Type B pancreatic cell (in vitro differentiated cells): ENCODE measurements at regions not wholly inside any gene's neighbourhood (a gene's known extent, or its start where the extent isn't known, plus 50 kb on each side); places are given as distances from the start of the nearest gene placed in this dataset.

ENCODE experiments used
- DNase-seq: peaks from one replicate; pipeline ENCODE4 v3.0.0; 2021; ENCODE audit warnings: mixed read lengths; ENCODE audit not compliant: unreplicated experiment; ENCODE audit errors: extremely low spot score
- H3K27ac Mint-ChIP-seq: 2 replicates; pipeline ENCODE4 v1.8.0; 2021; ENCODE audit warnings: mild to moderate bottlenecking, mixed read lengths
- H3K27me3 Mint-ChIP-seq: 2 replicates; pipeline ENCODE4 v1.8.0; 2021; ENCODE audit warnings: mixed read lengths
- H3K36me3 Mint-ChIP-seq: 2 replicates; pipeline ENCODE4 v1.8.0; 2021; ENCODE audit warnings: mixed read lengths
- H3K4me1 Mint-ChIP-seq: one replicate; pipeline ENCODE4 v1.8.0; 2021; ENCODE audit warnings: mixed read lengths; ENCODE audit not compliant: unreplicated experiment
- H3K4me3 Mint-ChIP-seq: 2 replicates; pipeline ENCODE4 v1.8.0; 2021; ENCODE audit warnings: mild to moderate bottlenecking, mixed read lengths
- H3K9me3 Mint-ChIP-seq: 2 replicates; pipeline ENCODE4 v1.8.0; 2021; ENCODE audit warnings: mixed read lengths
- TF ChIP-seq, protein P1 (sequence below): fragments of 200-600 bp; sonication (generic); conservative IDR thresholded peaks from 2 replicates; pipeline ENCODE4 v1.5.0; 2021; ENCODE audit warnings: antibody characterized with exemption, mild to moderate bottlenecking

DNA sequence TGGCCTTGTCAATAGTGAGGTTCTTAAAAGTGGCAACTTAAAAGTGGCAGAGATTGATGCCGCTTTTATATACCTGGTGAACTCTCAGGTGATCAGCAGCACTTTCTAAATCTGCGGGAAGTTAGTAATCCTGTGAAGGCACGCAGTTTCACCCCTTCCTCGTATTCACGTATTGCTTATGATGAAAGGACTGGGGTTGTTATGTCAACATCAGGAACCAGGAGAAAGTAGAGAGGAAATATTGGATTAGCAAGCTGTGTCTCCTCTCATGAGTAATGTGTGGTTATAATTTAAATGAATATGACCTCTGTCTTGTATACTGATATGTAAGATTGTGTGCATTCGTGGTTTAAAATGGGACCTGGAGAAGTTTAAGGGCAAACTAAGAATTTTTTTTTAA lies 544.6 kb downstream of the SLITRK6 start:
- Mint-ChIP-seq H3K27ac (no peak overlapping the region), H3K27me3 (no peaks in the 10 kb centered on the region), H3K36me3 (no peaks in the 10 kb centered on the region), H3K4me3 (no peak overlapping the region), H3K9me3 (peaks cover 4% of the 10 kb centered on the region), H3K4me1 (no peaks in the 10 kb centered on the region)
- TF ChIP-seq, protein P1, sequence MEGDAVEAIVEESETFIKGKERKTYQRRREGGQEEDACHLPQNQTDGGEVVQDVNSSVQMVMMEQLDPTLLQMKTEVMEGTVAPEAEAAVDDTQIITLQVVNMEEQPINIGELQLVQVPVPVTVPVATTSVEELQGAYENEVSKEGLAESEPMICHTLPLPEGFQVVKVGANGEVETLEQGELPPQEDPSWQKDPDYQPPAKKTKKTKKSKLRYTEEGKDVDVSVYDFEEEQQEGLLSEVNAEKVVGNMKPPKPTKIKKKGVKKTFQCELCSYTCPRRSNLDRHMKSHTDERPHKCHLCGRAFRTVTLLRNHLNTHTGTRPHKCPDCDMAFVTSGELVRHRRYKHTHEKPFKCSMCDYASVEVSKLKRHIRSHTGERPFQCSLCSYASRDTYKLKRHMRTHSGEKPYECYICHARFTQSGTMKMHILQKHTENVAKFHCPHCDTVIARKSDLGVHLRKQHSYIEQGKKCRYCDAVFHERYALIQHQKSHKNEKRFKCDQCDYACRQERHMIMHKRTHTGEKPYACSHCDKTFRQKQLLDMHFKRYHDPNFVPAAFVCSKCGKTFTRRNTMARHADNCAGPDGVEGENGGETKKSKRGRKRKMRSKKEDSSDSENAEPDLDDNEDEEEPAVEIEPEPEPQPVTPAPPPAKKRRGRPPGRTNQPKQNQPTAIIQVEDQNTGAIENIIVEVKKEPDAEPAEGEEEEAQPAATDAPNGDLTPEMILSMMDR, result no peak
- no peak for DNase-seq

DNA sequence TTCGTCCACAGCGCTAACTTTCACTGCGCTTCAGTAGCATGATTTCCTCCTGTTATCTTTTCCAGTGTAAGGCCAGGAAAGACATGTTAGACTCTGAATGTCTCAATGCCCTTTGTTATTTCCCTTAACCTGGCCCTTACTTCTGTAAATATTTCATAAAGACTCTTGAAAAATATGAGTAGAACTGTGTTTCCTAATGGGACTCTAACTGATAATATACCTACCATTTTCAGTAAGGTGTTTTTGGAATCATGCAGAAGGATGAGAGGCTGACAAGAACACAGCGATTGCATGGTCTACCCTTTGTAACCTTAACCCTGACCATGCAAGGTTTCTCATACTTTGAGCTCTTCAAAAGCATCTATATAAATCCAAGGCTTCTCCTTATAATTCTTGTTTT lies 550.1 kb downstream of the SLITRK6 start:
- Mint-ChIP-seq H3K9me3 (no peaks in the 10 kb centered on the region), H3K4me3 (no peak overlapping the region), H3K4me1 (no peaks in the 10 kb centered on the region), H3K27me3 (peaks cover 6% of the 10 kb centered on the region), H3K27ac (no peak overlapping the region), H3K36me3 (no peaks in the 10 kb centered on the region)
- no peak for DNase-seq
- TF ChIP-seq, protein P1, result no peak

DNA sequence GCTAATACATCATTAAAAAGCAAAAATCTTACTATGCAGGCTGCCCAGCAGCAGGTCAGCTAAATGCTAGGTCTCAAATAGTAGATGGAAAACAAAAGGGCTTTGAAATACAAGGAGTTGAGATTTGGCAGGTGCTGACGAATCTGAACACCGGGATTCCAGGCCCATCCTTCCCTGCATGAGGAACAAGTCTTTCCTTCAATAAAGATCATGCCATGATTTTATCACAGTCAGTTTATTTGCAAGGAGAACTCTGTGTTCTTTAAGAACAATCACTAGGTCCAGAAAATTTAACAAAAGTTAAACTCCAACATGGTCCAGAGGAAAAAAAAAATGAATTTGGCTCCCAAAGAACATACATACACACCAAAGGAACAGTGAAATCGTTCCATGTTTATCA lies 551.4 kb downstream of the SLITRK6 start:
- Mint-ChIP-seq H3K9me3 (no peaks in the 10 kb centered on the region), H3K27me3 (peaks cover 6% of the 10 kb centered on the region), H3K4me3 (no peak overlapping the region), H3K27ac (no peak overlapping the region), H3K36me3 (no peaks in the 10 kb centered on the region), H3K4me1 (no peaks in the 10 kb centered on the region)
- TF ChIP-seq, protein P1, result no peak
- no peak for DNase-seq

DNA sequence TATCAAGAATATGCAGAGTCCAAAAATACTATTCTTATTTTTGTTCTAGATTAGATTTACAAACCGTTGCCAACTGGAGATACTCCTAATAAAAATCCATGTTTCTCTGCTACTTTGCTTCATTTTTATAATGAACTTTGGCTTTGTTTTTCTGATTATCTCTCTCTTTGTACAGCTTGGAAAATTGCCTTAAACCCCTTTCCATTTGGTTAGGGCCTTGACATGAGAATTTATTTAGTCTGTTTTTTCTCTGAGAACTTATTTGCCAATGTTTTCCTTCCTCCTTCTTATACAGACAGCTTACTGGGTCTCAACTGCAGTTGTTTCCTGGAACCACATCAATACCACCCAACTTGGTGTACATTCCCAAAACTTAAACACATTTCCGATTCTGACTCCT lies 555.4 kb downstream of the SLITRK6 start:
- no peaks in the 10 kb centered on the region for H3K9me3 Mint-ChIP-seq
- no peaks in the 10 kb centered on the region for H3K36me3 Mint-ChIP-seq
- H3K4me1 Mint-ChIP-seq, result no peaks in the 10 kb centered on the region
- TF ChIP-seq, protein P1, result no peak
- H3K27ac Mint-ChIP-seq, result no peak overlapping the region
- peaks cover 3% of the 10 kb centered on the region for H3K27me3 Mint-ChIP-seq
- DNase-seq, result no peak
- no peak overlapping the region for H3K4me3 Mint-ChIP-seq

DNA sequence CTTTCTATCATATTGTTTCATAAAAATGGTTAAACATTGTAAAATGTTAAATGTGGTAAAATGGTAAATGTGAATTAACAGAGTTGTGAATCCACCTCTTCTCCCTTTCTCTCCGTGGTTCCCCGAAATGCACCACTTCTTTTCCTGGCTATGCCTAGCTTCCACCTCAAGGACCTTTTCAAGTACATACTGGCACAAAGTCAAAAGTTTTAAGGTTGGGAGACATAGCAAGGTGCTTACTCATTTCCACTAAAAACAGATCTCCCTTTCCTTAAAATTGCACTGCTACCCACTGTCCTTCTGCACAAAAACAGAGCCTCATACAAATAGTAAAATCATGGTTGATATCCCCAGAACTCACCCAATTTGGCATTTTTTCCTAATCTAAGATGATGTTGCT lies 558.2 kb downstream of the SLITRK6 start:
- H3K36me3 Mint-ChIP-seq, result no peaks in the 10 kb centered on the region
- TF ChIP-seq, protein P1, result no peak
- no peak overlapping the region for H3K4me3 Mint-ChIP-seq
- no peaks in the 10 kb centered on the region for H3K9me3 Mint-ChIP-seq
- no peaks in the 10 kb centered on the region for H3K27me3 Mint-ChIP-seq
- H3K27ac Mint-ChIP-seq, result no peak overlapping the region
- H3K4me1 Mint-ChIP-seq, result no peaks in the 10 kb centered on the region
- DNase-seq, result no peak

DNA sequence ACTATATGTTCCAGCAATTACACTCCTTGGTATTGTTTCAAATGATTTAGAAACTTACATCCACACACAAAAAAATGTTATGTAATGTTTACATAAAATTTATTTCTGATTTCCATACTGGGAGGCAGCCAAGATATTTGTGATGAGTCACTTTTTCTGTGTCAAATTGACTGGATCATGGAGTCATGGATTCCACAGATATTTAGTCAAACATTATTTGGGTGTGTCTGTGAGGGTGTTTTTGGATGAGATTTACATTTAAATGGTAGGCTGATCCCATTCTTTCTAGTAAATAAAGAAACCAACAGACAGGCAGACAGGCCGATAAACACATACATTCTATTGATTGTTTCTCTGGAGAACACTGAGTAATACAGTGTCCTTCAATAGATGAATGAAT lies 562.8 kb downstream of the SLITRK6 start:
- TF ChIP-seq, protein P1, result no peak
- no peaks in the 10 kb centered on the region for H3K36me3 Mint-ChIP-seq
- H3K27ac Mint-ChIP-seq, result no peak overlapping the region
- no peaks in the 10 kb centered on the region for H3K4me1 Mint-ChIP-seq
- DNase-seq, result no peak
- no peak overlapping the region for H3K4me3 Mint-ChIP-seq
- no peaks in the 10 kb centered on the region for H3K9me3 Mint-ChIP-seq
- no peaks in the 10 kb centered on the region for H3K27me3 Mint-ChIP-seq
